DND-41 (cell line): ENCODE measurements at regions not wholly inside any gene's neighbourhood (a gene's known extent, or its start where the extent isn't known, plus 50 kb on each side); places are given as distances from the start of the nearest gene placed in this dataset.

Experiments
- ATAC-seq: fragments of 200-7000 bp; cut with Tn5 transposase; 3 replicates; pipeline ENCODE4 v1.9.1; 2021; ENCODE audit warnings: low read depth; ENCODE audit not compliant: insufficient read depth
- DNase-seq: peaks from one replicate; pipeline ENCODE4 v3.0.0-alpha.2; 2020
- H2AFZ ChIP-seq: 2 replicates; pipeline ENCODE4 v1.6.0; 2012; ENCODE audit warnings: low read depth, low read length
- H3K27ac ChIP-seq: 2 replicates; pipeline ENCODE4 v1.5.1; 2012; ENCODE audit warnings: low read length, inconsistent platforms
- H3K27me3 ChIP-seq: fragments of 200-600 bp; sonication (generic); 2 replicates; pipeline ENCODE4 v1.6.0; 2012; ENCODE audit warnings: low read length, mild to moderate bottlenecking, inconsistent platforms; ENCODE audit not compliant: insufficient read depth, poor library complexity
- H3K36me3 ChIP-seq: 2 replicates; pipeline ENCODE4 v1.5.1; 2012; ENCODE audit warnings: low read length, inconsistent platforms; ENCODE audit not compliant: insufficient read depth
- H3K4me1 ChIP-seq: 2 replicates; pipeline ENCODE4 v1.5.1; 2012; ENCODE audit warnings: mild to moderate bottlenecking, low read length; ENCODE audit not compliant: insufficient read depth
- H3K4me2 ChIP-seq: 2 replicates; pipeline ENCODE4 v1.6.0; 2012; ENCODE audit warnings: mild to moderate bottlenecking, moderate library complexity, low read length, inconsistent platforms; ENCODE audit not compliant: insufficient read depth
- H3K4me3 ChIP-seq, 2 experiments: fragments of 200-600 bp in 1 of 2; shearing (Covaris generic) in 1 of 2; 2 replicates each; pipeline ENCODE4 v1.5.1; 2012 to 2016; ENCODE audit warnings: inconsistent platforms in 2 of 2, low read length in 2 of 2, mild to moderate bottlenecking in 2 of 2, low read depth in 1 of 2, moderate library complexity in 1 of 2
- H3K79me2 ChIP-seq: 2 replicates; pipeline ENCODE4 v1.6.0; 2012; ENCODE audit warnings: low read length, inconsistent platforms; ENCODE audit not compliant: insufficient read depth
- H3K9ac ChIP-seq: 2 replicates; pipeline ENCODE4 v1.6.0; 2012; ENCODE audit warnings: low read depth, mild to moderate bottlenecking, inconsistent platforms, low read length, moderate library complexity
- H3K9me3 ChIP-seq: 2 replicates; pipeline ENCODE4 v1.5.1; 2012; ENCODE audit warnings: low read length, moderate library complexity, mild to moderate bottlenecking, inconsistent platforms; ENCODE audit not compliant: insufficient read depth, severe bottlenecking
- H4K20me1 ChIP-seq: 2 replicates; pipeline ENCODE4 v1.6.0; 2012; ENCODE audit warnings: low read length; ENCODE audit not compliant: insufficient read depth
- CTCF ChIP-seq: IDR thresholded peaks from 2 replicates; pipeline ENCODE4 v1.5.1; 2012; ENCODE audit warnings: borderline replicate concordance, low read length, moderate library complexity, mild to moderate bottlenecking; ENCODE audit not compliant: poor library complexity, severe bottlenecking; ENCODE audit errors: extremely low read depth
- EZH2 ChIP-seq: IDR thresholded peaks from 3 replicates; pipeline ENCODE4 v1.6.1; 2012; ENCODE audit warnings: borderline replicate concordance, low read depth, mild to moderate bottlenecking, moderate library complexity, low read length, inconsistent platforms; ENCODE audit not compliant: severe bottlenecking

- no peak overlapping the region for H3K4me3 ChIP-seq
- no peak overlapping the region for H2AFZ ChIP-seq
- no peaks in the 10 kb centered on the region for H3K4me1 ChIP-seq
- ATAC-seq (no peak), DNase-seq (no peak)
- H3K27ac ChIP-seq = no peak overlapping the region
- H3K27me3 ChIP-seq = no peaks in the 10 kb centered on the region
- H3K4me2 ChIP-seq = no peak overlapping the region
- H3K36me3 ChIP-seq = no peaks in the 10 kb centered on the region
- no peaks in the 10 kb centered on the region for H4K20me1 ChIP-seq
- no peak for TF ChIP-seq EZH2
- TF ChIP-seq CTCF = no peak
- H3K9me3 ChIP-seq = no peaks in the 10 kb centered on the region
- no peak overlapping the region for H3K9ac ChIP-seq
- H3K79me2 ChIP-seq = no peaks in the 10 kb centered on the region
Observed at GRCh38 chr7:109125001-109125400, 555.3 kb downstream of the DNAJB9 start.

GRCh38 chr7:109126404-109127050 lies 556.9 kb downstream of the DNAJB9 start:
- Histone ChIP-seq H3K4me2 (no peak overlapping the region), H3K9me3 (no peaks in the 10 kb centered on the region), H2AFZ (no peak overlapping the region), H3K4me1 (no peaks in the 10 kb centered on the region), H3K36me3 (no peaks in the 10 kb centered on the region), H4K20me1 (no peaks in the 10 kb centered on the region), H3K27me3 (no peaks in the 10 kb centered on the region), H3K27ac (no peak overlapping the region), H3K4me3 (no peak overlapping the region), H3K79me2 (no peaks in the 10 kb centered on the region), H3K9ac (no peak overlapping the region)
- no peak for DNase-seq
- no peak for ATAC-seq
- no peak for TF ChIP-seq CTCF
- no peak for TF ChIP-seq EZH2

- Histone ChIP-seq H3K9ac (no peak overlapping the region), H3K4me1 (no peaks in the 10 kb centered on the region), H3K27me3 (no peaks in the 10 kb centered on the region), H4K20me1 (no peaks in the 10 kb centered on the region), H3K36me3 (no peaks in the 10 kb centered on the region), H3K4me2 (no peak overlapping the region), H3K9me3 (no peaks in the 10 kb centered on the region), H3K27ac (no peak overlapping the region), H3K79me2 (no peaks in the 10 kb centered on the region), H2AFZ (no peak overlapping the region), H3K4me3 (no peak overlapping the region)
- no peak for ATAC-seq
- TF ChIP-seq CTCF = no peak
- DNase-seq = no peak
Observed at GRCh38 chr7:109127145-109127544, 557.5 kb downstream of the DNAJB9 start.

GRCh38 chr7:109131141-109131540 lies 561.5 kb downstream of the DNAJB9 start:
- Histone ChIP-seq H3K79me2 (no peaks in the 10 kb centered on the region), H3K27me3 (no peaks in the 10 kb centered on the region), H3K4me2 (no peak overlapping the region), H2AFZ (no peak overlapping the region), H3K4me3 (no peak overlapping the region), H3K9me3 (peaks cover 9% of the 10 kb centered on the region), H3K9ac (no peak overlapping the region), H4K20me1 (no peaks in the 10 kb centered on the region), H3K4me1 (no peaks in the 10 kb centered on the region), H3K27ac (no peak overlapping the region), H3K36me3 (no peaks in the 10 kb centered on the region)
- ATAC-seq (no peak), DNase-seq (no peak)
- no peak for TF ChIP-seq EZH2
- TF ChIP-seq CTCF = no peak
